GM23338 (cell line): ENCODE measurements at regions not wholly inside any gene's neighbourhood (a gene's known extent, or its start where the extent isn't known, plus 50 kb on each side); places are given as distances from the start of the nearest gene placed in this dataset.

Experiments used
- ATAC-seq: fragments of 200-7000 bp; cut with Tn5 transposase; 3 replicates; pipeline ENCODE4 v1.9.1; 2020
- DNase-seq: peaks from one replicate; pipeline ENCODE4 v3.0.0-alpha.2; 2015; ENCODE audit warnings: low spot score
- H2AFZ ChIP-seq: fragments of 200-600 bp; sonication (generic); 2 replicates; pipeline ENCODE4 v1.8.0; 2016; ENCODE audit warnings: antibody characterized with exemption, mild to moderate bottlenecking, moderate library complexity
- H3F3A ChIP-seq: fragments of 200-600 bp; sonication (generic); replicated peaks from 2 replicates; pipeline ENCODE4 v1.8.0; 2017; ENCODE audit warnings: antibody characterized with exemption, mixed run types, low read depth
- H3K27ac ChIP-seq: fragments of 200-600 bp; sonication (generic); 2 replicates; pipeline ENCODE4 v1.6.1; 2016; ENCODE audit warnings: low read depth
- H3K27me3 ChIP-seq: fragments of 200-600 bp; sonication (generic); 2 replicates; pipeline ENCODE4 v1.8.0; 2016; ENCODE audit warnings: mild to moderate bottlenecking, mixed run types, moderate library complexity; ENCODE audit not compliant: insufficient read depth
- H3K36me3 ChIP-seq: fragments of 200-600 bp; sonication (generic); 2 replicates; pipeline ENCODE4 v1.8.0; 2016; ENCODE audit warnings: mild to moderate bottlenecking; ENCODE audit not compliant: insufficient read depth
- H3K4me1 ChIP-seq: fragments of 200-600 bp; sonication (generic); 2 replicates; pipeline ENCODE4 v1.8.0; 2016; ENCODE audit warnings: mild to moderate bottlenecking, moderate library complexity; ENCODE audit not compliant: insufficient read depth
- H3K4me2 ChIP-seq: fragments of 200-600 bp; sonication (generic); 2 replicates; pipeline ENCODE4 v1.7.1; 2017; ENCODE audit warnings: mixed run types
- H3K4me3 ChIP-seq: fragments of 200-600 bp; sonication (generic); 2 replicates; pipeline ENCODE4 v1.6.1; 2016; ENCODE audit warnings: mixed run types
- H3K79me2 ChIP-seq: fragments of 200-600 bp; sonication (generic); replicated peaks from 2 replicates; pipeline ENCODE4 v1.8.0; 2017; ENCODE audit warnings: mild to moderate bottlenecking; ENCODE audit not compliant: insufficient read depth
- H3K9me2 ChIP-seq: fragments of 200-600 bp; sonication (generic); 2 replicates; pipeline ENCODE4 v1.8.0; 2017; ENCODE audit not compliant: insufficient read depth
- H4K20me1 ChIP-seq: fragments of 200-600 bp; sonication (generic); replicated peaks from 2 replicates; pipeline ENCODE4 v1.8.0; 2017; ENCODE audit warnings: mild to moderate bottlenecking; ENCODE audit not compliant: insufficient read depth
- H3K27ac Mint-ChIP-seq: 2 replicates; pipeline ENCODE4 v1.8.0; 2020; ENCODE audit warnings: inconsistent platforms, mild to moderate bottlenecking, moderate library complexity, mixed read lengths
- H3K27me3 Mint-ChIP-seq: 3 replicates; pipeline ENCODE4 v1.8.0; 2022; ENCODE audit warnings: low read depth, mild to moderate bottlenecking, moderate library complexity, mixed read lengths, inconsistent platforms; ENCODE audit not compliant: insufficient read depth, poor library complexity
- H3K36me3 Mint-ChIP-seq: 3 replicates; pipeline ENCODE4 v1.8.0; 2021; ENCODE audit warnings: low read depth, mild to moderate bottlenecking, inconsistent platforms, moderate library complexity, mixed read lengths
- H3K4me1 Mint-ChIP-seq: 3 replicates; pipeline ENCODE4 v1.8.0; 2020; ENCODE audit warnings: mild to moderate bottlenecking, inconsistent platforms, mixed read lengths
- H3K4me3 Mint-ChIP-seq: 3 replicates; pipeline ENCODE4 v1.8.0; 2021; ENCODE audit warnings: moderate library complexity, mild to moderate bottlenecking, inconsistent platforms, mixed read lengths
- H3K9me3 Mint-ChIP-seq: 3 replicates; pipeline ENCODE4 v1.8.0; 2020; ENCODE audit warnings: moderate library complexity, mild to moderate bottlenecking, inconsistent platforms, mixed read lengths
- CREB1 ChIP-seq: fragments of 250-450 bp; sonication (Bioruptor Pico); IDR thresholded peaks from 2 replicates; pipeline ENCODE4 v1.5.0; 2020; ENCODE audit warnings: low read depth, mild to moderate bottlenecking, moderate library complexity
- CTCF ChIP-seq, 2 experiments: fragments of 200-600 bp in 1 of 2; sonication (generic) in 1 of 2; conservative IDR thresholded peaks; 2 replicates each; pipeline versions ENCODE4 v1.5.1 to v1.6.1; 2016 to 2017; ENCODE audit warnings: antibody characterized with exemption in 2 of 2, low read depth in 2 of 2, mild to moderate bottlenecking in 2 of 2, moderate library complexity in 1 of 2
- EZH2phosphoT487 ChIP-seq: fragments of 200-600 bp; sonication (generic); IDR thresholded peaks from one replicate; pipeline ENCODE4 v1.8.1; 2018; ENCODE audit warnings: antibody characterized with exemption; ENCODE audit not compliant: unreplicated experiment
- JUNB ChIP-seq: IDR thresholded peaks from one replicate; pipeline ENCODE4 v1.6.1; 2016; ENCODE audit warnings: antibody characterized with exemption; ENCODE audit not compliant: unreplicated experiment
- NANOG ChIP-seq: IDR thresholded peaks from 2 replicates; pipeline ENCODE4 v1.6.1; 2016; ENCODE audit warnings: antibody characterized with exemption, borderline replicate concordance
- POLR2AphosphoS5 ChIP-seq: IDR thresholded peaks from 2 replicates; pipeline ENCODE4 v1.6.1; 2016; ENCODE audit warnings: antibody characterized with exemption, low read depth
- REST ChIP-seq: IDR thresholded peaks from one replicate; pipeline ENCODE4 v1.6.1; 2018; ENCODE audit warnings: antibody characterized with exemption; ENCODE audit not compliant: unreplicated experiment
- STAT1 ChIP-seq: IDR thresholded peaks from one replicate; pipeline ENCODE4 v1.6.1; 2016; ENCODE audit warnings: antibody characterized with exemption; ENCODE audit not compliant: unreplicated experiment
- ZNF462 ChIP-seq: fragments of 250-450 bp; sonication (Bioruptor Pico); IDR thresholded peaks from 2 replicates; pipeline ENCODE4 v1.5.0; 2020; ENCODE audit warnings: mild to moderate bottlenecking, moderate library complexity

GRCh38 chr10:90589825-90590224 is 268.0 kb downstream of the HTR7 start:
- TF ChIP-seq CREB1 (CRISPR knock-in tag) (no peak), CTCF (conservative IDR thresholded peaks at IDR 0.05; ENCODE audit: low read depth in 2 of 2) (no peak), POLR2AphosphoS5 (no peak), NANOG (no peak), REST (no peak), STAT1 (no peak)
- Histone ChIP-seq H2AFZ (no peak overlapping the region), H3K4me1 (no peaks in the 10 kb centered on the region), H3K4me3 (no peak overlapping the region), H3K27ac (no peak overlapping the region), H3K27me3 (no peaks in the 10 kb centered on the region), H3K4me2 (no peak overlapping the region), H3K36me3 (no peaks in the 10 kb centered on the region), H4K20me1 (no peaks in the 10 kb centered on the region), H3F3A (no peaks in the 10 kb centered on the region), H3K79me2 (no peaks in the 10 kb centered on the region), H3K9me2 (0 out of 2 replicates have a peak, but pooled peaks cover 5% of the 10 kb centered on the region)
- peaks cover 7% of the 10 kb centered on the region for H3K4me1 Mint-ChIP-seq
- no peaks in the 10 kb centered on the region for H3K36me3 Mint-ChIP-seq
- H3K27me3 Mint-ChIP-seq, result peaks cover 2% of the 10 kb centered on the region
- no peak overlapping the region for H3K4me3 Mint-ChIP-seq
- DNase-seq (no peak), ATAC-seq (no peak)
- H3K27ac Mint-ChIP-seq, result no peak overlapping the region
- no peaks in the 10 kb centered on the region; the same call in 2 of the 3 replicates for H3K9me3 Mint-ChIP-seq

DNA sequence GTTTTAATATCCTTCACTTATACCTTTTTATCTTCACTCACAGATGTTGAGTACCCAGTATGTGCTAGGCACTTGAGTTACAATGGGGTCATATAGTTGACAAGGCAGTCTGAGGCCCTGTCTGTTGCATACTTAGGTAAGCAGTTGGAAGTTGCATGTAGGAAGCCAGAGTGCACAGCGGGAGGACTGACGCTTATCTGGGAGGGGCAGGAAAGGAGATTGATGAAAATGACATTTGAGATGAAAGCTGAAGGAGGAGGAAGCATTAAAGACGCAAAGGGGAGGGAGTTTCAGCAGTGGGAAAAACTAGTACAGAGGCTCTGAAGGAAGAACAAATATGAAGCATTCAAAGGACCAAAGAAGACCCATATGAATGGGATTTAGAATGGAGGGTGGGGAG is 266.2 kb downstream of the HTR7 start:
- Mint-ChIP-seq H3K27me3 (peaks cover 2% of the 10 kb centered on the region), H3K4me3 (no peak overlapping the region), H3K9me3 (no peaks in the 10 kb centered on the region; the same call in 2 of the 3 replicates), H3K27ac (no peak overlapping the region), H3K36me3 (no peaks in the 10 kb centered on the region), H3K4me1 (peaks cover 7% of the 10 kb centered on the region)
- Histone ChIP-seq H3K4me1 (no peaks in the 10 kb centered on the region), H3K4me3 (no peak overlapping the region), H3K4me2 (no peak overlapping the region), H3K9me2 (0 out of 2 replicates have a peak, but pooled peaks cover 5% of the 10 kb centered on the region), H3F3A (no peaks in the 10 kb centered on the region), H2AFZ (no peak overlapping the region), H4K20me1 (no peaks in the 10 kb centered on the region), H3K79me2 (no peaks in the 10 kb centered on the region), H3K27me3 (no peaks in the 10 kb centered on the region), H3K36me3 (no peaks in the 10 kb centered on the region), H3K27ac (no peak overlapping the region)
- DNase-seq (no peak), ATAC-seq (no peak)
- TF ChIP-seq JUNB (no peak), ZNF462 (CRISPR knock-in tag) (no peak), EZH2phosphoT487 (no peak)
